ENCODE measurements at regions not wholly inside any gene's neighbourhood (a gene's known extent, or its start where the extent isn't known, plus 50 kb on each side); places are given as distances from the start of the nearest gene placed in this dataset.

DNA sequence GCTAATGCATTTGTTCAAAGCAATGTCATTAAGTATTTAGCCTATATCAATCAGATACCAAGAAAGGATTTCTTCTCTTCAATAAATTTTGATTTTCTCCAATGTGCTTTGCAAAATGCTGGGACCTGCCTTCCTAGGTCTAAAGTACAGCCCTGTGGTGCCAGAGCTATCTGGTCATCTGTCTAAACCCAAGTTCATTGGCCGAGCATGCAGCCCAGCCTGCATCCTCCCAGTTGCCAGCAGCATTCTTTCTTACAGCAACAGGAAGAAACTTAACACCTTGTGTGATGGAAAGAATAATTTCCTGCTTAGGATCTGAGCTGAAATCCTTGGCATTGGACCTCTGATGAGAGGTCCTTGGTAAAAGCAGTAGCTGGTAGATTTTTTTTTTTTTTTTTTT, 310.0 kb downstream of the RBM26 start (continued):
- TF ChIP-seq, protein P1, sequence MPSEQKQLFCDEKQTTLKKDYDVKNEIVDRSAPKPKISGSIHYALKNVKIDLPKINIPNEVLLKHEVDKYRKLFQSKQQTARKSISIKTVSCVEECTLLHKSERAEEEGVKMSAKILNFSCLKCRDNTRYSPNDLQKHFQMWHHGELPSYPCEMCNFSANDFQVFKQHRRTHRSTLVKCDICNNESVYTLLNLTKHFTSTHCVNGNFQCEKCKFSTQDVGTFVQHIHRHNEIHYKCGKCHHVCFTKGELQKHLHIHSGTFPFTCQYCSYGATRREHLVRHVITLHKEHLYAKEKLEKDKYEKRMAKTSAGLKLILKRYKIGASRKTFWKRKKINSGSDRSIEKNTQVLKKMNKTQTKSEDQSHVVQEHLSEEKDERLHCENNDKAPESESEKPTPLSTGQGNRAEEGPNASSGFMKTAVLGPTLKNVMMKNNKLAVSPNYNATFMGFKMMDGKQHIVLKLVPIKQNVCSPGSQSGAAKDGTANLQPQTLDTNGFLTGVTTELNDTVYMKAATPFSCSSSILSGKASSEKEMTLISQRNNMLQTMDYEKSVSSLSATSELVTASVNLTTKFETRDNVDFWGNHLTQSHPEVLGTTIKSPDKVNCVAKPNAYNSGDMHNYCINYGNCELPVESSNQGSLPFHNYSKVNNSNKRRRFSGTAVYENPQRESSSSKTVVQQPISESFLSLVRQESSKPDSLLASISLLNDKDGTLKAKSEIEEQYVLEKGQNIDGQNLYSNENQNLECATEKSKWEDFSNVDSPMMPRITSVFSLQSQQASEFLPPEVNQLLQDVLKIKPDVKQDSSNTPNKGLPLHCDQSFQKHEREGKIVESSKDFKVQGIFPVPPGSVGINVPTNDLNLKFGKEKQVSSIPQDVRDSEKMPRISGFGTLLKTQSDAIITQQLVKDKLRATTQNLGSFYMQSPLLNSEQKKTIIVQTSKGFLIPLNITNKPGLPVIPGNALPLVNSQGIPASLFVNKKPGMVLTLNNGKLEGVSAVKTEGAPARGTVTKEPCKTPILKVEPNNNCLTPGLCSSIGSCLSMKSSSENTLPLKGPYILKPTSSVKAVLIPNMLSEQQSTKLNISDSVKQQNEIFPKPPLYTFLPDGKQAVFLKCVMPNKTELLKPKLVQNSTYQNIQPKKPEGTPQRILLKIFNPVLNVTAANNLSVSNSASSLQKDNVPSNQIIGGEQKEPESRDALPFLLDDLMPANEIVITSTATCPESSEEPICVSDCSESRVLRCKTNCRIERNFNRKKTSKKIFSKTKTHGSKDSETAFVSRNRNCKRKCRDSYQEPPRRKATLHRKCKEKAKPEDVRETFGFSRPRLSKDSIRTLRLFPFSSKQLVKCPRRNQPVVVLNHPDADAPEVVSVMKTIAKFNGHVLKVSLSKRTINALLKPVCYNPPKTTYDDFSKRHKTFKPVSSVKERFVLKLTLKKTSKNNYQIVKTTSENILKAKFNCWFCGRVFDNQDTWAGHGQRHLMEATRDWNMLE (tag by site-specific recombination; conservative IDR thresholded peaks at IDR 0.05; ENCODE audit: low read depth) = no peak
- TF ChIP-seq ZNF830 (tag by site-specific recombination; IDR thresholded peaks at IDR 0.05; ENCODE audit: low read depth) = no peak

DNA sequence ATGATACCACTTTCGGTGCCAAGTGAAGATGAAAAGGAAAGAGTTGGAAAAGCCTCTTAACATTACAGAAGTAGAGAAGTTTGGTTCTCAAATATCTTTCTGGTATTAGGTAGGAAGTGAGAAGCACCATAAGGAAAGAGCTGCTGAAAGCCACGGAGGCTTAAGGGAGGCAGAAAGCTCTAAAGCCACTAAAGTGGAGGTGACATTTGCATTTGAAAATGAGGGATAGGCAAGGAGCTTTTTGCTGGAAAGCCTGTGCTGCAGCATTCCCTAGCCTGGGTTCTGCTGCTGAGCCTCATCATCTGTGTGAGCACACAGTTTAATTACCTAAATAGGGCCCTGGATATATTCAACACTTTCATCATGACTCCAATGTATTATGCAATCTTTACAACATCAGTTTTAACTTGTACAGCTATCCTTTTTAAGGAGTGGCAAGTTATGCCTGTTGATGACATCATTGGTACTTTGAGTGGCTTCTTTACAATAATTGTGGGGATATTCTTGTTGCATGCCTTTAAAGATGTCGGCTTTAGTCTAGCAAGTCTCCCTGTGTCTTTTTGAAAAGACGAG, 315.4 kb downstream of the RBM26 start:
- POLR2A ChIA-PET = no interaction called here
- Histone ChIP-seq H3K27ac (ENCODE audit: extremely low read depth, low read depth, low read length) (no peak overlapping the region), H3K4me1 (ENCODE audit: control insufficient read depth, insufficient read depth, low read length) (no peaks in the 10 kb centered on the region), H3K36me3 (ENCODE audit: control insufficient read depth in 2 of 2, insufficient read depth in 1 of 2, low read length in 2 of 2) (no peaks in the 10 kb centered on the region), H3K4me3 (ENCODE audit: low read depth, low read length) (no peak overlapping the region), H3K9me3 (ENCODE audit: control insufficient read depth, insufficient read depth, low read depth, low read length) (no peaks in the 10 kb centered on the region)
- TF ChIP-seq HOXD13 (CRISPR knock-in tag; IDR thresholded peaks at IDR 0.05; ENCODE audit: borderline replicate concordance) (no peak), BCL11B (tag by site-specific recombination; IDR thresholded peaks at IDR 0.05; ENCODE audit: low read depth) (no peak), ZBTB8A (tag by site-specific recombination; IDR thresholded peaks at IDR 0.05) (no peak), ZNF791 (tag by site-specific recombination; IDR thresholded peaks at IDR 0.05) (no peak)
- TF ChIP-seq, protein P2, sequence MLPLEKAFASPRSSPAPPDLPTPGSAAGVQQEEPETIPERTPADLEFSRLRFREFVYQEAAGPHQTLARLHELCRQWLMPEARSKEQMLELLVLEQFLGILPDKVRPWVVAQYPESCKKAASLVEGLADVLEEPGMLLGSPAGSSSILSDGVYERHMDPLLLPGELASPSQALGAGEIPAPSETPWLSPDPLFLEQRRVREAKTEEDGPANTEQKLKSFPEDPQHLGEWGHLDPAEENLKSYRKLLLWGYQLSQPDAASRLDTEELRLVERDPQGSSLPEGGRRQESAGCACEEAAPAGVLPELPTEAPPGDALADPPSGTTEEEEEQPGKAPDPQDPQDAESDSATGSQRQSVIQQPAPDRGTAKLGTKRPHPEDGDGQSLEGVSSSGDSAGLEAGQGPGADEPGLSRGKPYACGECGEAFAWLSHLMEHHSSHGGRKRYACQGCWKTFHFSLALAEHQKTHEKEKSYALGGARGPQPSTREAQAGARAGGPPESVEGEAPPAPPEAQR (tag by site-specific recombination; IDR thresholded peaks at IDR 0.05) = no peak
- CTCF ChIA-PET = no interaction called here

DNA sequence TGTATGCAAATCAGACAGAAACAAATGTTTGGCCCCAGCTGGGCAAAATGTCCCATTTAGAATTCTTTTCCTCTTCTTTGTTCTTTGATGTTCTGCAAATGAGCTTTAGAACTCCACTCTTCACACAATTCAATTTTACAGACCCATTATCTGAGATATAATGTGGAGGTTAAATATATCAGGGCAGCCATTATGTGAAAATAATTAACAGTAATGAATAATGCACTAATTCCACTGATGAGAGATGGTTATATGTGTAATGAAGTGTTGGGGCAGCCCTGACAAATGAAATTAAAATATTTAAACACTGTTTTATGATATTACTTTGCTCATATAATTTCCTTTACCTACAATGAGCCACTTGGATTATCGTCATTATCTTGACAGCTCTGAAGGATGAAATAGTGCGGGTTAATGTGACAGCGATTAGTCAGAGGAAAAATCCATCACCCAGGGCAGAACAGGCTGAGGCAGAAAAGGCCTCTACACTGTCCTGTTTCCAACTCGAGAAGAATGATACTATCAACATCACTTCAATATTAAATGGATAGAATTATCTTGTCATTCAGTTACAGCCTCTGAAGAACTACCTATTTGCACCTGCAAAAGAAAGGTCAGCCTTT, 321.1 kb downstream of the RBM26 start:
- no peak for TF ChIP-seq SP2 (tag by site-specific recombination; IDR thresholded peaks at IDR 0.05)
- no peak for TF ChIP-seq ZNF521 (tag by site-specific recombination; IDR thresholded peaks at IDR 0.05)
- TF ChIP-seq ZBTB21 (tag by site-specific recombination; IDR thresholded peaks at IDR 0.05) = no peak
- no peak for TF ChIP-seq OVOL3 (tag by site-specific recombination; IDR thresholded peaks at IDR 0.05)
- TF ChIP-seq ZBTB8A (tag by site-specific recombination; IDR thresholded peaks at IDR 0.05) = no peak
- TF ChIP-seq, protein P1 (tag by site-specific recombination; conservative IDR thresholded peaks at IDR 0.05; ENCODE audit: low read depth) = no peak
- TF ChIP-seq ZNF174 (tag by site-specific recombination; IDR thresholded peaks at IDR 0.05) = no peak
- no peak for TF ChIP-seq KLF16 (tag by site-specific recombination; IDR thresholded peaks at IDR 0.05)
- no peak for TF ChIP-seq GLI2 (tag by site-specific recombination; IDR thresholded peaks at IDR 0.05; ENCODE audit: borderline replicate concordance, low read depth)
- no peak for TF ChIP-seq ZNF600 (tag by site-specific recombination; IDR thresholded peaks at IDR 0.05)
- no peak for TF ChIP-seq ZNF274 (IDR thresholded peaks at IDR 0.05; ENCODE audit: low read length)
- no peak for TF ChIP-seq ZNF274 (tag by site-specific recombination; IDR thresholded peaks at IDR 0.05; ENCODE audit: borderline replicate concordance)
- no peak for TF ChIP-seq ZFP69B (tag by site-specific recombination; IDR thresholded peaks at IDR 0.05)
- no peak for TF ChIP-seq ZNF248 (tag by site-specific recombination; IDR thresholded peaks at IDR 0.05)
- TF ChIP-seq FEZF1 (tag by site-specific recombination; IDR thresholded peaks at IDR 0.05) = no peak
- no peak for TF ChIP-seq ZNF239 (tag by site-specific recombination; IDR thresholded peaks at IDR 0.05)
- ChIA-PET CTCF (no interaction called here), POLR2A (no interaction called here)
- Histone ChIP-seq H3K27ac (ENCODE audit: extremely low read depth, low read depth, low read length) (no peak overlapping the region), H3K9me3 (ENCODE audit: control insufficient read depth, insufficient read depth, low read depth, low read length) (no peaks in the 10 kb centered on the region), H3K4me3 (ENCODE audit: low read depth, low read length) (no peak overlapping the region), H3K4me1 (ENCODE audit: control insufficient read depth, insufficient read depth, low read length) (no peaks in the 10 kb centered on the region), H3K36me3 (ENCODE audit: control insufficient read depth in 2 of 2, insufficient read depth in 1 of 2, low read length in 2 of 2) (no peaks in the 10 kb centered on the region)
